GM12873 (cell line): ENCODE measurements at regions not wholly inside any gene's neighbourhood (a gene's known extent, or its start where the extent isn't known, plus 50 kb on each side); places are given as distances from the start of the nearest gene placed in this dataset.

Experiments
- TF ChIP-seq, protein P1 (sequence below): IDR thresholded peaks from 2 replicates; pipeline ENCODE4 v1.5.1; 2012; ENCODE audit warnings: low read depth, mild to moderate bottlenecking, moderate library complexity, low read length, control low read depth; ENCODE audit not compliant: insufficient read depth; ENCODE audit errors: missing control alignments

DNA sequence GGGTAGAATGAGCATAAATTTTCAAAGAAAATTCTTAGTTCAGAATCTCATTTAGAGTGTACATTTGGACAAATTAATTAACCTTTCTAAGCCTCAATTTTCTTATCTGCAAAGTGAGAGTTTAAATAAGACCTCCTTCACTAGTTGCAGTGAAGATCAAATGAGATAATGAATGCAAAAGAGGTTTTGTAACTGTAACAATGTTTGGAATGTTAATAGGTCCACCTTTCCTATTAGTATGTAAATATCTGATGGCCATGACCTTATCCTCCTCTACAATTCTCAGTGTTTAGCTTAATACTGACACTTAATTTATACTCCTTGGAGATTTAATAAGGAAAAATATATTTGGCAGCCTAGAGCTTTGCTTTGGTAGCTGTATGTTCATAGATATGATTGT is 138.8 kb downstream of the GABRG1 start:
- TF ChIP-seq, protein P1, sequence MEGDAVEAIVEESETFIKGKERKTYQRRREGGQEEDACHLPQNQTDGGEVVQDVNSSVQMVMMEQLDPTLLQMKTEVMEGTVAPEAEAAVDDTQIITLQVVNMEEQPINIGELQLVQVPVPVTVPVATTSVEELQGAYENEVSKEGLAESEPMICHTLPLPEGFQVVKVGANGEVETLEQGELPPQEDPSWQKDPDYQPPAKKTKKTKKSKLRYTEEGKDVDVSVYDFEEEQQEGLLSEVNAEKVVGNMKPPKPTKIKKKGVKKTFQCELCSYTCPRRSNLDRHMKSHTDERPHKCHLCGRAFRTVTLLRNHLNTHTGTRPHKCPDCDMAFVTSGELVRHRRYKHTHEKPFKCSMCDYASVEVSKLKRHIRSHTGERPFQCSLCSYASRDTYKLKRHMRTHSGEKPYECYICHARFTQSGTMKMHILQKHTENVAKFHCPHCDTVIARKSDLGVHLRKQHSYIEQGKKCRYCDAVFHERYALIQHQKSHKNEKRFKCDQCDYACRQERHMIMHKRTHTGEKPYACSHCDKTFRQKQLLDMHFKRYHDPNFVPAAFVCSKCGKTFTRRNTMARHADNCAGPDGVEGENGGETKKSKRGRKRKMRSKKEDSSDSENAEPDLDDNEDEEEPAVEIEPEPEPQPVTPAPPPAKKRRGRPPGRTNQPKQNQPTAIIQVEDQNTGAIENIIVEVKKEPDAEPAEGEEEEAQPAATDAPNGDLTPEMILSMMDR: no peak

DNA sequence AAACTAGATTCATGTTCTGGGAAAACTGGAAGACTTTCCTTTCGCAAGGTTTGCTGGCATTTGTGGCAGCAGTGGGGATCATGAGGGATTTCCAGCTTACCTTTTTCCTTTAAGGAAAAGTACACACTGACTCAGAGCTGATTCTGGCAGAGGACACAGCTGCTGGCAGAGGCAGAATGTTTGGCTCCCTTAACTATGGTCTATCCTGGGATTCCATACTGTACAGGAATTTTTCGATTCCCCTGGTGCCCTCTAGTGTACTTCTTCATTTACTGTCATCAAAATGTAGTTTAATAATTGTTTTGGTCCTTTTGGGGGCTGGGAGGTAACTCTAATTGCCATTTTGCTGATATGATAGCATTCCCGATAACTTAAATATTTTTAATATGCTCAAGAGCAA is 152.7 kb downstream of the GABRG1 start:
- TF ChIP-seq, protein P1: no peak

DNA sequence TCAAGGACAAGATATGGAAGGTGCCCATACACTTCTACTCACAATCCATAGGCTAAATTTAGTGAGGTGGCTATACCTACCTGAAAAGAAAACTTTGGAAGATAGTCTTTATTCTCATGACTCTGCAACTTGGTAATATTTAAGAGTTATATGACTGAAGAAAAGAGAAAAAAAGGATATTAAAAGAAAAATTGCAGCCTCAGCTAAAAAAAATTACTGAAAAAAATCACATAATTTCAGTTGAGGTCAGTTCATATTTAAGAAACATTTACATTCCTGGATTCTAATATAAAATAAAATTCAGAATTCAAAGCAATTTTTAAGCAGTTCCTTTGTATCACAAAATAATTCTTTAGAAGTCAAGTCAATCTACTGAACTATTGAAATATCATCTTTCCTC is 166.5 kb downstream of the GABRG1 start:
- TF ChIP-seq, protein P1: no peak

DNA sequence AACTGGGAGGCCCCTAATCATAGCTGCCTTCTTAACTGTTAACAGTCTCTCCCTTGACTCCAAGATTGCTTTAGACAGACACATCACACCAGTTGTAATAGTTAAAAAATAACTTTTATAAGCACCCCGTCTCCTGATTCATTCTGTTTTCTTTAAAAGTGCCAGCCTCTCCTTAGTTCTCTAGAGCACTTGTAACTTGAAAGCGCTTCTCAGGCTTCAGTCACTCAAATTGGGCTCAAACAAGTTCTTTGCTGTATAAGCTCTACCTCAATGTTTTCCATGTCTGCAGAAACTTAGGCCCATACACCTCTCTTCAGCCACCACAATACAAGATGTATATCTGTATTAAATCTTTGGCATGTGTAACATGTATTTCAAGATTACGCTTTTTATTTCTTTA is 169.6 kb downstream of the GABRG1 start:
- TF ChIP-seq, protein P1: no peak

DNA sequence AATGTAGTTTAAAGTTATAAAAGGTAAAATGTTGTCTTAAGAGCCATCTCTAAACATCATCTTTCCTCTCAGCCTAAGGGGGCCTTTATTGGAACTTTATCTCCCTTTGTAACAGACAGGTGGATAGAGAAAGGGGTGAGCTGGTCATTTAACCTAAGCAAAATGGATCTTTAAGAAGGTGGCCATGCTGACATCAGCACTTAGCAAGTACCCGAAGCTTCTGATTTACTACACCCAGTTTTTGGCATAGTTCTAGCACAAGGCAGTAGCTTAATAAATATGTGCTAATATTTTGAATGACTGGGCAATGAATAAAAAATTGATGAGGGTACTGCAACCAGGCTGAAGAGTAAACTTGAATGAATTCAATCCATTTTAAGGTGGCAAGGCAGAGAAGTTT is 172.7 kb downstream of the GABRG1 start:
- TF ChIP-seq, protein P1: no peak

DNA sequence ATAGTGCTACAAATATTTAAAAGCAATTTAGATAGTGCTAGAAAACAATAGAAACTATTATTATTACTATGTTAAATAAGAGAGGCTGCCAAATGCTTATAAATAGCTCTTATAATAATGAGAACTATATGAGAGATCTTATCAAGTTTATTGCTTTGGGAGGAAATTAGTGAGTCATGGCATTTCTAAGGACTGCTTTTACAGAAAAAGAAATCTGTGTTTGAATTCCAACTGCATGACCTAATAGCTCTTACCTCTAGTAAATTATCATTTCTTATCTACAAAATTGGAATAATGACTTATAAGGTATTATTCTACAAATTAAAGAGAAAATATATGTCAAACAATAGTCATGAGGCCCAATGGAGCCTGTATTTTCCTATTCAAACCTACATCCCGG is 177.2 kb downstream of the GABRG1 start:
- TF ChIP-seq, protein P1: no peak

DNA sequence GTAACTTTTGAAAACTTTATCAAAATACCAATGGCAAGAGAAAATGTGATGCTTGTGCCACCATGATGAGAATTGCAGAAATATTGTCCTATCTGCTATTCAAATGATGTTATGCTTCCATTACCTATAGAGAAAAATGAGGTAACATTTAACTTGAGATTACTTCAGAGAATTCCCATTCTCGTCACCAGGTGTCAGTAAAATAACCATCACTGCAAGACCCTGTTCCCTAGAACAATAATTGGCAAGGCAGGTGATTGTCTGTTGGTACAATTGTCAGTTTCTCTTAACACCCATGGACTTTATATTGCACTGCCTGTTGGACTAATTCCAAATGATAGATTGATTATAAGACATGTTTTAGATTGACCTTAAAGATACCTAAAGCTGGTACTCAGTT is 179.9 kb downstream of the GABRG1 start:
- TF ChIP-seq, protein P1: no peak
